ENCODE measurements at regions not wholly inside any gene's neighbourhood (a gene's known extent, or its start where the extent isn't known, plus 50 kb on each side); places are given as distances from the start of the nearest gene placed in this dataset.

GRCh38 chr12:127300753-127301152, 966.2 kb upstream of the TMEM132C start:
- TF ChIP-seq, protein P1, sequence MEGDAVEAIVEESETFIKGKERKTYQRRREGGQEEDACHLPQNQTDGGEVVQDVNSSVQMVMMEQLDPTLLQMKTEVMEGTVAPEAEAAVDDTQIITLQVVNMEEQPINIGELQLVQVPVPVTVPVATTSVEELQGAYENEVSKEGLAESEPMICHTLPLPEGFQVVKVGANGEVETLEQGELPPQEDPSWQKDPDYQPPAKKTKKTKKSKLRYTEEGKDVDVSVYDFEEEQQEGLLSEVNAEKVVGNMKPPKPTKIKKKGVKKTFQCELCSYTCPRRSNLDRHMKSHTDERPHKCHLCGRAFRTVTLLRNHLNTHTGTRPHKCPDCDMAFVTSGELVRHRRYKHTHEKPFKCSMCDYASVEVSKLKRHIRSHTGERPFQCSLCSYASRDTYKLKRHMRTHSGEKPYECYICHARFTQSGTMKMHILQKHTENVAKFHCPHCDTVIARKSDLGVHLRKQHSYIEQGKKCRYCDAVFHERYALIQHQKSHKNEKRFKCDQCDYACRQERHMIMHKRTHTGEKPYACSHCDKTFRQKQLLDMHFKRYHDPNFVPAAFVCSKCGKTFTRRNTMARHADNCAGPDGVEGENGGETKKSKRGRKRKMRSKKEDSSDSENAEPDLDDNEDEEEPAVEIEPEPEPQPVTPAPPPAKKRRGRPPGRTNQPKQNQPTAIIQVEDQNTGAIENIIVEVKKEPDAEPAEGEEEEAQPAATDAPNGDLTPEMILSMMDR (IDR thresholded peaks at IDR 0.05) = no peak
- no peak for TF ChIP-seq POLR2A (IDR thresholded peaks at IDR 0.05)
